H1 (cell line): ENCODE measurements at regions not wholly inside any gene's neighbourhood (a gene's known extent, or its start where the extent isn't known, plus 50 kb on each side); places are given as distances from the start of the nearest gene placed in this dataset.
A peak's percentile ranks its signal among the peaks of the same experiment; 100 is the strongest.

Source experiments
- CTCF ChIA-PET: fragments of 300-600 bp; sonication (Branson Sonifier 250); formaldehyde crosslinking; loops from one replicate; lab custom pipeline; 2021; ENCODE audit not compliant: partially characterized antibody; lab: Charles Lee
- POLR2A ChIA-PET: fragments of 300-600 bp; sonication (Branson Sonifier 250); formaldehyde crosslinking; loops from one replicate; lab custom pipeline; 2021; ENCODE audit warnings: inconsistent platforms; ENCODE audit not compliant: partially characterized antibody; lab: Charles Lee
- DNase-seq, 2 experiments: peaks; one replicate each; pipeline versions ENCODE4 v3.0.0 to v3.0.0-alpha.2; 2010 to 2022; ENCODE audit warnings: low spot score in 2 of 2, low read depth in 1 of 2, mixed read lengths in 1 of 2
- FAIRE-seq: peaks from 2 replicates; lab custom pipeline; 2011; peaks lifted over from hg19 to GRCh38; lab: Jason Lieb, UNC
- H2AFZ ChIP-seq: 2 replicates; pipeline ENCODE4 v1.8.1; 2012; ENCODE audit warnings: low read length, inconsistent platforms
- H2AK5ac ChIP-seq: 2 replicates; pipeline ENCODE4 v1.6.1; 2013; ENCODE audit warnings: low read depth, low read length
- H2BK120ac ChIP-seq: replicated peaks from 2 replicates; pipeline ENCODE3; 2013; ENCODE audit warnings: low read depth, low read length, inconsistent platforms
- H2BK12ac ChIP-seq: 2 replicates; pipeline ENCODE4 v1.6.1; 2013; ENCODE audit warnings: low read depth, low read length
- H2BK15ac ChIP-seq: 2 replicates; pipeline ENCODE4 v1.6.1; 2013; ENCODE audit warnings: low read length
- H2BK20ac ChIP-seq: 2 replicates; pipeline ENCODE4 v1.6.1; 2013; ENCODE audit warnings: low read length
- H2BK5ac ChIP-seq: 2 replicates; pipeline ENCODE4 v1.6.1; 2013; ENCODE audit warnings: low read depth, low read length
- H3K14ac ChIP-seq: 2 replicates; pipeline ENCODE4 v1.6.1; 2013; ENCODE audit warnings: inconsistent platforms; ENCODE audit not compliant: insufficient read length
- H3K18ac ChIP-seq: 2 replicates; pipeline ENCODE4 v1.6.1; 2013; ENCODE audit warnings: low read length; ENCODE audit errors: extremely low read depth
- H3K23ac ChIP-seq: 2 replicates; pipeline ENCODE4 v1.6.1; 2013; ENCODE audit warnings: inconsistent platforms; ENCODE audit not compliant: insufficient read length
- H3K23me2 ChIP-seq: 2 replicates; pipeline ENCODE4 v1.6.1; 2013; ENCODE audit warnings: low read depth, low read length
- H3K27ac ChIP-seq: 2 replicates; pipeline ENCODE4 v1.6.1; 2011; ENCODE audit warnings: low read depth, low read length, inconsistent platforms
- H3K27me3 ChIP-seq, 4 experiments: replicated peaks in 1 of 4; 1 replicate in 1 of 4; 2 replicates in 3 of 4; pipeline versions ENCODE4 v1.6.1 to v1.8.1; 2011 to 2013; ENCODE audit warnings: low read length in 3 of 4, mild to moderate bottlenecking in 3 of 4, inconsistent platforms in 2 of 4, mixed read lengths in 2 of 4, moderate library complexity in 1 of 4; ENCODE audit not compliant: control insufficient read depth in 3 of 4, insufficient read depth in 3 of 4; ENCODE audit errors: extremely low read depth in 1 of 4
- H3K36me3 ChIP-seq, 4 experiments: 2 replicates each; pipeline versions ENCODE4 v1.6.1 to v1.8.1; 2011 to 2013; ENCODE audit warnings: mild to moderate bottlenecking in 4 of 4, low read length in 3 of 4, moderate library complexity in 2 of 4, control low read depth in 1 of 4, inconsistent platforms in 1 of 4; ENCODE audit not compliant: insufficient read depth in 4 of 4, control insufficient read depth in 2 of 4
- H3K4ac ChIP-seq: replicated peaks from 2 replicates; pipeline ENCODE3; 2013; ENCODE audit warnings: low read length, low read depth, mixed read lengths, inconsistent platforms; ENCODE audit not compliant: insufficient read length
- H3K4me1 ChIP-seq, 4 experiments: replicated peaks in 1 of 4; 1 replicate in 1 of 4; 2 replicates in 3 of 4; pipeline versions ENCODE4 v1.6.1 to v1.8.1; 2011 to 2013; ENCODE audit warnings: low read length in 3 of 4, inconsistent platforms in 2 of 4, mixed read lengths in 1 of 4; ENCODE audit not compliant: insufficient read depth in 4 of 4, control insufficient read depth in 3 of 4
- H3K4me2 ChIP-seq, 2 experiments: 2 replicates each; pipeline versions ENCODE4 v1.6.1 to v1.8.1; 2011 to 2013; ENCODE audit warnings: low read depth in 2 of 2, low read length in 2 of 2, control low read depth in 1 of 2, inconsistent platforms in 1 of 2, mild to moderate bottlenecking in 1 of 2; ENCODE audit not compliant: insufficient read depth in 1 of 2
- H3K4me3 ChIP-seq, 4 experiments: fragments of 200-600, 300-600 bp in 1 of 4; sonication (generic), shearing (Covaris generic), sonication (Bioruptor Twin) in 1 of 4; 2 replicates each; pipeline versions ENCODE4 v1.5.1 to v1.8.1; 2011 to 2016; ENCODE audit warnings: low read length in 4 of 4, low read depth in 3 of 4, control low read depth in 2 of 4, inconsistent platforms in 2 of 4, mild to moderate bottlenecking in 2 of 4, mixed read lengths in 1 of 4, moderate library complexity in 1 of 4; ENCODE audit not compliant: insufficient read depth in 2 of 4; ENCODE audit errors: extremely low read depth in 1 of 4
- H3K56ac ChIP-seq: replicated peaks from 2 replicates; pipeline ENCODE3; 2013; ENCODE audit warnings: low read depth, mild to moderate bottlenecking, mixed read lengths, low read length, inconsistent platforms; ENCODE audit not compliant: insufficient read length
- H3K79me1 ChIP-seq: 2 replicates; pipeline ENCODE4 v1.6.1; 2013; ENCODE audit warnings: low read depth, low read length, control low read depth
- H3K79me2 ChIP-seq, 2 experiments: 2 replicates each; pipeline versions ENCODE4 v1.6.1 to v1.8.1; 2012 to 2013; ENCODE audit warnings: low read length in 2 of 2, mild to moderate bottlenecking in 2 of 2, inconsistent platforms in 1 of 2; ENCODE audit not compliant: insufficient read depth in 2 of 2, control insufficient read depth in 1 of 2
- H3K9ac ChIP-seq, 4 experiments: replicated peaks in 1 of 4; 1 replicate in 1 of 4; 2 replicates in 3 of 4; pipeline versions ENCODE4 v1.6.1 to v1.8.1; 2011 to 2013; ENCODE audit warnings: low read depth in 3 of 4, low read length in 3 of 4, control low read depth in 2 of 4, mild to moderate bottlenecking in 2 of 4, moderate library complexity in 2 of 4, inconsistent platforms in 1 of 4; ENCODE audit errors: extremely low read depth in 1 of 4
- H3K9me3 ChIP-seq, 2 experiments: 2 replicates each; pipeline versions ENCODE4 v1.6.1 to v1.8.1; 2012 to 2013; ENCODE audit warnings: mild to moderate bottlenecking in 2 of 2, moderate library complexity in 2 of 2, control low read depth in 1 of 2, inconsistent platforms in 1 of 2, low read depth in 1 of 2, low read length in 1 of 2, mixed read lengths in 1 of 2; ENCODE audit not compliant: insufficient read depth in 2 of 2
- H4K20me1 ChIP-seq, 2 experiments: replicated peaks in 1 of 2; 2 replicates each; pipeline versions ENCODE3 to v1.8.1; 2011 to 2013; ENCODE audit warnings: inconsistent platforms in 2 of 2, low read length in 2 of 2, mild to moderate bottlenecking in 1 of 2; ENCODE audit not compliant: insufficient read depth in 2 of 2, control insufficient read depth in 1 of 2
- H4K5ac ChIP-seq: 2 replicates; pipeline ENCODE4 v1.6.1; 2013; ENCODE audit warnings: low read length, low read depth, mixed read lengths, inconsistent platforms; ENCODE audit not compliant: insufficient read length
- H4K8ac ChIP-seq: 2 replicates; pipeline ENCODE4 v1.8.0; 2013; ENCODE audit warnings: mild to moderate bottlenecking, moderate library complexity, low read length, inconsistent platforms; ENCODE audit not compliant: insufficient read depth; ENCODE audit errors: extremely low read depth
- H4K91ac ChIP-seq: replicated peaks from 2 replicates; pipeline ENCODE3; 2013; ENCODE audit warnings: low read length, mixed read lengths, inconsistent platforms; ENCODE audit not compliant: insufficient read length
- HDAC6 ChIP-seq: IDR thresholded peaks from one replicate; pipeline ENCODE4 v1.7.1; 2012; ENCODE audit warnings: low read depth, mild to moderate bottlenecking, inconsistent platforms, low read length, moderate library complexity
- WGBS, 2 experiments: shearing (Covaris generic) in 1 of 2; methylation state at CpG; one replicate each; pipeline versions ENCODE4 v1.1.6 to v1.1.7; 2013 to 2015; ENCODE audit warnings: low lambda C conversion rate in 2 of 2, mixed read lengths in 2 of 2, inconsistent platforms in 1 of 2, low coverage in 1 of 2, missing lambda C conversion rate in 1 of 2; ENCODE audit not compliant: insufficient replicate concordance in 2 of 2, insufficient coverage in 1 of 2, insufficient read length in 1 of 2; ENCODE audit errors: extremely low coverage in 1 of 2, missing lambda C conversion rate in 1 of 2; 5-methylcytosine and 5-hydroxymethylcytosine counted together

- no peak overlapping the region for H3K4me2 ChIP-seq
Measured at GRCh38 chr4:181319629-181320028, 923.6 kb upstream of the TENM3 start.

More at GRCh38 chr4:181319629-181320028, 923.6 kb upstream of the TENM3 start:
- no peaks in the 10 kb centered on the region for H3K4me1 ChIP-seq
- H3K9me3 ChIP-seq, result peaks cover under 1 to 1% of the 10 kb centered on the region in 2 experiments; a peak in 1 of 4 replicates
- no peak overlapping the region for H4K5ac ChIP-seq
- H2BK20ac ChIP-seq, result no peak overlapping the region
- no peak overlapping the region for H3K18ac ChIP-seq
- no peak overlapping the region for H3K4me3 ChIP-seq
- peaks cover 0 to 2% of the 10 kb centered on the region in 2 experiments for H4K20me1 ChIP-seq
- no peaks in the 10 kb centered on the region for H3K79me1 ChIP-seq
- H3K79me2 ChIP-seq, result no peaks in the 10 kb centered on the region
- no peaks in the 10 kb centered on the region for H3K27me3 ChIP-seq
- H2BK120ac ChIP-seq, result no peak overlapping the region
- no peak overlapping the region for H2BK12ac ChIP-seq
- no peak overlapping the region for H3K9ac ChIP-seq
- H3K56ac ChIP-seq, result no peak overlapping the region
- 0 out of 2 replicates have a peak overlapping the region, but pooled peaks have one; percentile 33 for H2AFZ ChIP-seq
- ChIA-PET CTCF (interaction anchor here (0.7 to 3.2 kb wide), 2 partner anchors 95 to 209 kb away, joined by 3 to 8 read pairs; no protein-coding TSS in a partner anchor), POLR2A (no interaction called here)
- FAIRE-seq (no peak), DNase-seq (no peak)
- peak overlapping the region; percentile 21 for H3K4ac ChIP-seq
- no peaks in the 10 kb centered on the region; a peak in 1 of 8 replicates for H3K36me3 ChIP-seq
- no peaks in the 10 kb centered on the region for H3K23me2 ChIP-seq
- no peak overlapping the region for H2BK15ac ChIP-seq
- no peak overlapping the region for H3K23ac ChIP-seq
- no peak overlapping the region for H3K14ac ChIP-seq
- no peak overlapping the region for H2AK5ac ChIP-seq
- WGBS, 2 experiments, result 69% methylated on average over 5 of the region's 5 CpGs; no CpG with 5 or more reads in 1 of the 2 experiments
- TF ChIP-seq HDAC6, result no peak
- no peak overlapping the region for H2BK5ac ChIP-seq
- no peak overlapping the region for H3K27ac ChIP-seq
- H4K8ac ChIP-seq, result no peak overlapping the region
- no peak overlapping the region for H4K91ac ChIP-seq
